ENCODE measurements at regions not wholly inside any gene's neighbourhood (a gene's known extent, or its start where the extent isn't known, plus 50 kb on each side); places are given as distances from the start of the nearest gene placed in this dataset.
"Not testable (repeated sequence)": the region's sequence is repeated elsewhere in the genome, so short reads cannot be mapped to it uniquely, and the experiment has no call there.

- TF ChIP-seq, protein P1, sequence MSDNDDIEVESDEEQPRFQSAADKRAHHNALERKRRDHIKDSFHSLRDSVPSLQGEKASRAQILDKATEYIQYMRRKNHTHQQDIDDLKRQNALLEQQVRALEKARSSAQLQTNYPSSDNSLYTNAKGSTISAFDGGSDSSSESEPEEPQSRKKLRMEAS (IDR thresholded peaks at IDR 0.05): not testable (repeated sequence)
- not testable (repeated sequence) for TF ChIP-seq CHD2 (IDR thresholded peaks at IDR 0.05; ENCODE audit: low read length, partially characterized antibody); CTCF (IDR thresholded peaks at IDR 0.05); REST (IDR thresholded peaks at IDR 0.05); NR3C1 (IDR thresholded peaks at IDR 0.05); RAD21 (conservative IDR thresholded peaks at IDR 0.05 in 1 of 2, IDR thresholded peaks at IDR 0.05 in 1 of 2); ZC3H11A (IDR thresholded peaks at IDR 0.05); POLR2A (IDR thresholded peaks at IDR 0.05; ENCODE audit: low read length); EP300 (IDR thresholded peaks at IDR 0.05); RCOR1 (IDR thresholded peaks at IDR 0.05; ENCODE audit: low read depth, low read length); ESRRA (IDR thresholded peaks at IDR 0.05; ENCODE audit: borderline replicate concordance, low read length); HOXA7 (CRISPR knock-in tag; IDR thresholded peaks at IDR 0.05)
Observed at GRCh38 chr12:83556040-83556439, 869.3 kb downstream of the TMTC2 start.

All from A549 (cell line).